Body of pancreas (tissue), 4 donors: ENCODE measurements at regions not wholly inside any gene's neighbourhood (a gene's known extent, or its start where the extent isn't known, plus 50 kb on each side); places are given as distances from the start of the nearest gene placed in this dataset.

Experiments
- POLR2A ChIP-seq, 3 donors: fragments of 450-650 bp; IDR thresholded peaks; one replicate each; pipeline ENCODE4 v1.6.1; 2016; ENCODE audit warnings: antibody characterized with exemption in 3 of 3, mild to moderate bottlenecking in 2 of 3
- TF ChIP-seq, protein P1 (sequence below), 7 experiments: fragments of 450-650 bp in 4 of 7; fragments of 200-600 bp in 3 of 7; sonication (generic) in 3 of 7; IDR thresholded peaks; one replicate each; pipeline ENCODE4 v1.5.1; 2016 to 2019; ENCODE audit warnings: antibody characterized with exemption in 7 of 7

DNA sequence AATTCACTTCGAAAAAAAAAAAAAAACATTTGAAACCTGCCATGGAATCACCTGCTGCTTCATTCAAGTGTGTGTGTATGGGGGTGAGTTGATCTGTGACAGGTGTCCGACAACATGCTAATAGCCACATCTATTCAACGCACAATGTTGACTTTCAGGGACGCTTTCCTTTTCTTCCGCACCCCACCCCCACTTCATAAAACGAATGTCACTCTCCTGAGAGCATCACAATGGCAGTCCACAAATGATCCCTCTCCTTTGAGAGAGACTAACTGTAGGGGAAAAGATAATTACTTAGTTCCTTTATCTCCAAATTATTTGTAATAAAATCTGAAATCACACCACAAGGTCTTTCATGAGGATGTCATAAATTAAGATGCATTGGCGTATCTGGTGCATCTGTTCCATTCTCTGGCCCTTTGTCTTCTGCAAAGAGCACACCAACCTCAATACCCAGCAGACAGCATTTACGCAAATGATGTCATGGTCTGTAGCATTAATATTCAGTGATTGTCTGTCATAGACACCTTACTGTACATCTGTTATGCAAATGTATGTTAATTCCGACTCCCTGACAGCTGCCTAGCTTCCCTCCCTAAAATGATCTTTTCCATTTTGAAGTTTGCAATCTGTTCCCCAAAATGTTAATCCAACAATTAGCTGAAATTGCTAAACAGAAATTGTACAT is 640.0 kb upstream of the BOD1L1 start:
- TF ChIP-seq, protein P1, sequence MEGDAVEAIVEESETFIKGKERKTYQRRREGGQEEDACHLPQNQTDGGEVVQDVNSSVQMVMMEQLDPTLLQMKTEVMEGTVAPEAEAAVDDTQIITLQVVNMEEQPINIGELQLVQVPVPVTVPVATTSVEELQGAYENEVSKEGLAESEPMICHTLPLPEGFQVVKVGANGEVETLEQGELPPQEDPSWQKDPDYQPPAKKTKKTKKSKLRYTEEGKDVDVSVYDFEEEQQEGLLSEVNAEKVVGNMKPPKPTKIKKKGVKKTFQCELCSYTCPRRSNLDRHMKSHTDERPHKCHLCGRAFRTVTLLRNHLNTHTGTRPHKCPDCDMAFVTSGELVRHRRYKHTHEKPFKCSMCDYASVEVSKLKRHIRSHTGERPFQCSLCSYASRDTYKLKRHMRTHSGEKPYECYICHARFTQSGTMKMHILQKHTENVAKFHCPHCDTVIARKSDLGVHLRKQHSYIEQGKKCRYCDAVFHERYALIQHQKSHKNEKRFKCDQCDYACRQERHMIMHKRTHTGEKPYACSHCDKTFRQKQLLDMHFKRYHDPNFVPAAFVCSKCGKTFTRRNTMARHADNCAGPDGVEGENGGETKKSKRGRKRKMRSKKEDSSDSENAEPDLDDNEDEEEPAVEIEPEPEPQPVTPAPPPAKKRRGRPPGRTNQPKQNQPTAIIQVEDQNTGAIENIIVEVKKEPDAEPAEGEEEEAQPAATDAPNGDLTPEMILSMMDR (IDR thresholded peaks at IDR 0.05): no peak
- TF ChIP-seq POLR2A (IDR thresholded peaks at IDR 0.05): no peak
